Neuronal stem cell (in vitro differentiated cells): ENCODE measurements at regions not wholly inside any gene's neighbourhood (a gene's known extent, or its start where the extent isn't known, plus 50 kb on each side); places are given as distances from the start of the nearest gene placed in this dataset.

Experiments
- DNase-seq: peaks from one replicate; pipeline ENCODE4 v3.0.0-alpha.2; 2013; ENCODE audit warnings: low spot score
- H2AFZ ChIP-seq: one replicate; pipeline ENCODE4 v1.6.1; 2013; ENCODE audit warnings: mild to moderate bottlenecking, low read length, inconsistent platforms
- H2AK5ac ChIP-seq: 2 replicates; pipeline ENCODE4 v1.6.1; 2013; ENCODE audit warnings: low read depth, mild to moderate bottlenecking, inconsistent platforms, low read length, moderate library complexity, mixed read lengths
- H2BK120ac ChIP-seq: 2 replicates; pipeline ENCODE4 v1.6.1; 2013; ENCODE audit warnings: low read depth, mild to moderate bottlenecking, inconsistent platforms, low read length, moderate library complexity, mixed read lengths
- H2BK12ac ChIP-seq: one replicate; pipeline ENCODE4 v1.6.1; 2013; ENCODE audit warnings: low read length, inconsistent platforms
- H2BK15ac ChIP-seq: 2 replicates; pipeline ENCODE4 v1.6.1; 2013; ENCODE audit warnings: mild to moderate bottlenecking, low read length, inconsistent platforms, mixed read lengths
- H2BK5ac ChIP-seq: one replicate; pipeline ENCODE4 v1.6.1; 2013; ENCODE audit warnings: inconsistent platforms, mild to moderate bottlenecking, low read length, moderate library complexity
- H3K14ac ChIP-seq: one replicate; pipeline ENCODE4 v1.6.1; 2013; ENCODE audit warnings: low read length, inconsistent platforms
- H3K18ac ChIP-seq: 2 replicates; pipeline ENCODE4 v1.6.1; 2013; ENCODE audit warnings: low read length, inconsistent platforms
- H3K23ac ChIP-seq: 2 replicates; pipeline ENCODE4 v1.6.1; 2013; ENCODE audit warnings: low read depth, mild to moderate bottlenecking, mixed read lengths, low read length, inconsistent platforms; ENCODE audit not compliant: poor library complexity
- H3K27ac ChIP-seq: replicated peaks from 3 replicates; pipeline ENCODE4 v1.5.1; 2013; ENCODE audit warnings: low read length, inconsistent platforms
- H3K27me3 ChIP-seq, 3 experiments: 2 replicates each; pipeline ENCODE4 v1.6.1; 2013; ENCODE audit warnings: low read length in 3 of 3, mild to moderate bottlenecking in 2 of 3, inconsistent platforms in 1 of 3, low read depth in 1 of 3, mixed read lengths in 1 of 3, moderate library complexity in 1 of 3; ENCODE audit not compliant: control insufficient read depth in 3 of 3, insufficient read depth in 3 of 3
- H3K36me3 ChIP-seq, 2 donors: replicated peaks in 1 of 2; 2 replicates each; pipeline ENCODE4 v1.6.1; 2013; ENCODE audit warnings: low read length in 2 of 2; ENCODE audit not compliant: control insufficient read depth in 2 of 2, insufficient read depth in 2 of 2
- H3K4ac ChIP-seq: 2 replicates; pipeline ENCODE4 v1.6.1; 2013; ENCODE audit warnings: inconsistent platforms, mild to moderate bottlenecking, low read length, moderate library complexity
- H3K4me1 ChIP-seq, 2 donors: 1 replicate in 1 of 2; 2 replicates in 1 of 2; pipeline ENCODE4 v1.6.1; 2013; ENCODE audit warnings: low read length in 2 of 2, low read depth in 1 of 2; ENCODE audit not compliant: control insufficient read depth in 2 of 2, insufficient read depth in 1 of 2
- H3K4me2 ChIP-seq: one replicate; pipeline ENCODE4 v1.6.1; 2013; ENCODE audit warnings: mild to moderate bottlenecking, low read length, inconsistent platforms; ENCODE audit not compliant: insufficient read depth, poor library complexity, severe bottlenecking
- H3K4me3 ChIP-seq, 2 donors: 2 replicates each; pipeline ENCODE4 v1.5.1; 2013; ENCODE audit warnings: low read length in 2 of 2, mild to moderate bottlenecking in 2 of 2, inconsistent platforms in 1 of 2, moderate library complexity in 1 of 2
- H3K79me1 ChIP-seq: one replicate; pipeline ENCODE4 v1.6.1; 2013; ENCODE audit warnings: low read depth, mild to moderate bottlenecking, inconsistent platforms, low read length, moderate library complexity
- H3K9ac ChIP-seq: one replicate; pipeline ENCODE4 v1.6.1; 2013; ENCODE audit warnings: mild to moderate bottlenecking, low read depth, low read length, inconsistent platforms; ENCODE audit not compliant: poor library complexity
- H3K9me3 ChIP-seq, 2 donors: replicated peaks in 1 of 2; 2 replicates each; pipeline versions ENCODE3 to v1.6.1; 2013; ENCODE audit warnings: low read length in 2 of 2, mild to moderate bottlenecking in 2 of 2, inconsistent platforms in 1 of 2, low read depth in 1 of 2, mixed read lengths in 1 of 2, moderate library complexity in 1 of 2; ENCODE audit not compliant: control insufficient read depth in 2 of 2, insufficient read depth in 1 of 2
- H4K8ac ChIP-seq: one replicate; pipeline ENCODE4 v1.6.1; 2013; ENCODE audit warnings: low read depth, mild to moderate bottlenecking, inconsistent platforms, low read length, moderate library complexity
- H4K91ac ChIP-seq: one replicate; pipeline ENCODE4 v1.6.1; 2013; ENCODE audit warnings: low read length, low read depth, mild to moderate bottlenecking, inconsistent platforms; ENCODE audit not compliant: poor library complexity
- WGBS, 2 donors: extraction: QIAGEN DNeasy Blood & Tissue Kit; methylation state at CpG; one replicate each; pipeline ENCODE4 v1.1.7; 2013; ENCODE audit warnings: missing lambda C conversion rate in 2 of 2, mixed read lengths in 1 of 2; ENCODE audit not compliant: insufficient read length in 2 of 2, insufficient replicate concordance in 1 of 2; ENCODE audit errors: extremely low coverage in 2 of 2; 5-methylcytosine and 5-hydroxymethylcytosine counted together

DNA sequence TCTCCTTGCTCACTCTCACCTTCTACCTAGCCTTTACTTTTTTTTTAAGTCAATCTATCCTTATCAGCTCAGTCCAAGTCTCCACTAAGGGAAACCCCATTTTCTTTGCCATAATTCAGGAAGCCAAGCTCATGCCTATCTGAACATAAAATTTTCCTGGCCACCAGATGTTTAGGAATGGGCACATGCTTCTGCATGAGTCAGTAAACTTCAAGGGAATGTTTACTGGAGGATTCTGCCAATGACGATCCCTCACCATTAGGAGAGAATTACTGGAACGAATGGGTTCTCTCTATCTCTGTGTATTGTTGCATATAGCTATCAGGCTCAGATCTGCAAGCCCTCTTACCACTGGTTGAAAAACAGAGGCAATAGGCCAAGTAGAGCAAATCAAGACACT lies 731.7 kb upstream of the ZNF804A start:
- Histone ChIP-seq H3K27ac (no peak overlapping the region), H3K4me3 (no peak overlapping the region), H2BK12ac (no peak overlapping the region), H2BK120ac (no peak overlapping the region), H2BK15ac (no peak overlapping the region), H3K4me2 (no peak overlapping the region), H4K91ac (no peak overlapping the region), H2AK5ac (no peak overlapping the region), H3K9me3 (no peaks in the 10 kb centered on the region), H2AFZ (no peak overlapping the region), H4K8ac (no peak overlapping the region), H3K9ac (no peak overlapping the region), H3K14ac (no peak overlapping the region), H3K18ac (no peak overlapping the region), H3K4ac (no peak overlapping the region), H3K4me1 (no peaks in the 10 kb centered on the region), H2BK5ac (no peak overlapping the region), H3K23ac (no peak overlapping the region), H3K79me1 (no peaks in the 10 kb centered on the region), H3K27me3 (no peaks in the 10 kb centered on the region), H3K36me3 (no peaks in the 10 kb centered on the region)
- WGBS, 2 donors: no CpG with 5 or more reads among the region's 2 CpGs
- no peak for DNase-seq

DNA sequence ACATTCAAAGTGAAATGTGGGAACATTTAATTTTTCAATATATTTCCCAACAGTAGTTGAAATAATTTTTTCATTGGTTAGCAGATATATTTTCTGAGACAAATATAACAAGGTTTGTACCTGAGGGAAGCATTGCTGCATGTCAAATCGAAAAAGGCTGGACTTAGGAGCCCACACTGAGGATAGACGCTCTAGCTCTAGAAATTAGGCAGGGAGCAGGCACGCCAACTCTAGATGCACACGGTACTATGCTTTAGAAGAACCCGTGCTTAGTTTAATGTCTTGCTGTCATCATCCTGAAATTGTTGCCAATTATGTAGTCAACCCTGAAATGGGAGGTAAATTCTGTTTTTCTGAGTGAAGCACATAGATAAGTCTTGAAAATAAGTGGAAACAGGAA lies 731.1 kb upstream of the ZNF804A start:
- Histone ChIP-seq H2BK5ac (no peak overlapping the region), H3K14ac (no peak overlapping the region), H3K79me1 (no peaks in the 10 kb centered on the region), H2BK12ac (no peak overlapping the region), H2AFZ (no peak overlapping the region), H3K27me3 (no peaks in the 10 kb centered on the region), H3K9me3 (no peaks in the 10 kb centered on the region), H3K27ac (no peak overlapping the region), H3K4me3 (no peak overlapping the region), H3K23ac (no peak overlapping the region), H3K36me3 (no peaks in the 10 kb centered on the region), H2AK5ac (no peak overlapping the region), H4K91ac (no peak overlapping the region), H3K4me2 (no peak overlapping the region), H3K4me1 (no peaks in the 10 kb centered on the region), H3K4ac (no peak overlapping the region), H3K18ac (no peak overlapping the region), H3K9ac (no peak overlapping the region), H2BK120ac (no peak overlapping the region), H4K8ac (no peak overlapping the region), H2BK15ac (no peak overlapping the region)
- DNase-seq: no peak
- WGBS, 2 donors: no CpG with 5 or more reads among the region's 5 CpGs

DNA sequence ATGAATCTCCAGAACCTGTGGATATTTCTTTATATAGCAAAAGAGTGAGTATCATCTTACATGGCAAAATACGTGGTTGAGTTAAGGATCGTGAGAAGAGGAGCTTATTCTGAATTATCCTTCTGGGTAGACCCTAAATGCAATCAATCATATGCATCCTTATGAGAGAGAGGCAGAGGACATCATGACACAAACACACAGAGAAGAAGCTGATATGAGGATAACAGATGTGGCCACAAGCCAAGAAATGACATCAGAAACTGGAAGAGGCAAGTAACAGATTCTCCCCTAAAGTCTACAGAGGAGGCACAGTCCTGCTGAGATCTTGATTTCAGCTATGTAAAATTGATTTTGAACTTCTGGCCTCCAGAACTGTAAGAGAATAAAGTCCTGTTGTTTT lies 730.2 kb upstream of the ZNF804A start:
- Histone ChIP-seq H3K79me1 (no peaks in the 10 kb centered on the region), H3K36me3 (no peaks in the 10 kb centered on the region), H3K4me1 (no peaks in the 10 kb centered on the region), H3K23ac (no peak overlapping the region), H2AK5ac (no peak overlapping the region), H3K4ac (no peak overlapping the region), H2BK12ac (no peak overlapping the region), H3K18ac (no peak overlapping the region), H2AFZ (no peak overlapping the region), H4K91ac (no peak overlapping the region), H3K14ac (no peak overlapping the region), H3K4me3 (no peak overlapping the region), H4K8ac (no peak overlapping the region), H3K9me3 (no peaks in the 10 kb centered on the region), H2BK5ac (no peak overlapping the region), H2BK15ac (no peak overlapping the region), H3K27me3 (no peaks in the 10 kb centered on the region), H3K4me2 (no peak overlapping the region), H2BK120ac (no peak overlapping the region), H3K27ac (no peak overlapping the region), H3K9ac (no peak overlapping the region)
- DNase-seq: no peak
- no CpG with 5 or more reads among the region's 2 CpGs for WGBS, 2 donors

GRCh38 chr2:183868707-183869106 lies 729.6 kb upstream of the ZNF804A start:
- no CpG with 5 or more reads among the region's 1 CpG for WGBS, 2 donors
- Histone ChIP-seq H2BK120ac (no peak overlapping the region), H3K9me3 (no peaks in the 10 kb centered on the region), H2AFZ (no peak overlapping the region), H2BK5ac (no peak overlapping the region), H3K14ac (no peak overlapping the region), H2BK12ac (no peak overlapping the region), H3K27ac (no peak overlapping the region), H3K4ac (no peak overlapping the region), H3K27me3 (no peaks in the 10 kb centered on the region), H3K4me1 (no peaks in the 10 kb centered on the region), H3K4me2 (no peak overlapping the region), H3K79me1 (no peaks in the 10 kb centered on the region), H2BK15ac (no peak overlapping the region), H3K9ac (no peak overlapping the region), H4K8ac (no peak overlapping the region), H2AK5ac (no peak overlapping the region), H3K18ac (no peak overlapping the region), H4K91ac (no peak overlapping the region), H3K4me3 (no peak overlapping the region), H3K23ac (no peak overlapping the region), H3K36me3 (no peaks in the 10 kb centered on the region)
- DNase-seq: no peak
